ENCODE measurements at regions not wholly inside any gene's neighbourhood (a gene's known extent, or its start where the extent isn't known, plus 50 kb on each side); places are given as distances from the start of the nearest gene placed in this dataset.
"Not testable (repeated sequence)": the region's sequence is repeated elsewhere in the genome, so short reads cannot be mapped to it uniquely, and the experiment has no call there.

DNA sequence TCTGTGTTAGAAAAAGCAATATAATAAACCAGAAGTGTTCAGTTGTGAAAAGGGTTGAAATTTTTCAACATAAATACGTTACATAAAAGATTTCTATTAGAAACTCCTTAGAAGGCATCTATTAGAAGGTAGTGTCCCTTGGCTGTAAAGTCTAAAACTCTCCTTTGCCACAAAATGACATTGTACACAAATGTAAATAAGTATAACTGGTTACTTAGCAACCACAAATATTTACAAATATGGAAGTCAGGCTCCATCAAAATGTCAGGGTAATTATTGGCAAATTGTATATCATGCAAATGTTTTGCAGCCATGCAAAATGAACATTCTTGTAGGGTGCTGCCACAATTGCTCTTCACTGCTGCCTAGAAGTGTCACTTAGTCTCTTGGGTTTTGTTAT, 419.1 kb upstream of the CDIN1 start:
- CTCF ChIA-PET = no interaction called here
- no TSS peak for BruUV-seq (replicated peaks)

DNA sequence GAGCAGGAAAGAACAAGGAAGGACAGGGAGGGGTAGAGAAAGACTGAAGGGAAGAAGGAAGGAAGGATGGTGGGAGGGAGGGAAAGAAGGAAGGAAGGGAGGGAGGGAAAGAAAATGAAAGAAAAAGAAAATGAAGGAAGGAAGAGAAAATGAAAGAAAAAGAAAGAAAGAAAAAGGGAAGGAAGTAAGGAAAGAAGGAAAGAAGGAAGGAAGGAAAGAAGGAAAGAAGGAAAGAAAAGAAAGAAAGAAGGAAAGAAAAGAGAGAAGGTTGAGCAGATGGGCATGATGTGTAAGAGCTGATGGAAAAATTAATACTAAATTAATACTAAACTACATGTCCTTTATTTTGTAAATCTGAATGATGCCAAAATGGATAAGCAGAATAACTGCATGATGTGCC, 418.3 kb upstream of the CDIN1 start:
- no peak for TF ChIP-seq CTCF (IDR thresholded peaks at IDR 0.05; ENCODE audit: unreplicated experiment)
- POLR2A ChIA-PET = interaction anchor here (0.7 kb wide), 1 partner anchor 14 kb away, joined by 3 read pairs; no protein-coding TSS in a partner anchor
- no peaks in the 10 kb centered on the region for H3K36me3 Mint-ChIP-seq (ENCODE audit: insufficient read depth, unreplicated experiment)
- no peak overlapping the region for H3K27ac Mint-ChIP-seq (ENCODE audit: low read depth, unreplicated experiment)
- intact Hi-C loops (cut with micrococcal nuclease) = no loop called here
- peaks cover 22% of the 10 kb centered on the region for H3K9me3 Mint-ChIP-seq (ENCODE audit: unreplicated experiment)
- H3K27me3 Mint-ChIP-seq (ENCODE audit: insufficient read depth, unreplicated experiment) = no peaks in the 10 kb centered on the region
- no peak overlapping the region for H3K4me3 Mint-ChIP-seq (ENCODE audit: unreplicated experiment)
- DNase-seq (ENCODE audit: unreplicated experiment) = no peak
- CTCF ChIA-PET = interaction anchor here (1.3 kb wide), 2 partner anchors 12 to 410 kb away, joined by 3 to 5 read pairs; no protein-coding TSS in a partner anchor
- H3K4me1 Mint-ChIP-seq (ENCODE audit: insufficient read depth, unreplicated experiment) = no peaks in the 10 kb centered on the region
- no TSS peak for BruUV-seq (replicated peaks)

More for the DNA sequence above, 419.1 kb upstream of the CDIN1 start:
- TF ChIP-seq CTCF (IDR thresholded peaks at IDR 0.05; ENCODE audit: unreplicated experiment) = no peak
- Mint-ChIP-seq H3K9me3 (ENCODE audit: unreplicated experiment) (peaks cover 22% of the 10 kb centered on the region), H3K27me3 (ENCODE audit: insufficient read depth, unreplicated experiment) (no peaks in the 10 kb centered on the region), H3K36me3 (ENCODE audit: insufficient read depth, unreplicated experiment) (no peaks in the 10 kb centered on the region), H3K4me3 (ENCODE audit: unreplicated experiment) (no peak overlapping the region), H3K4me1 (ENCODE audit: insufficient read depth, unreplicated experiment) (no peaks in the 10 kb centered on the region), H3K27ac (ENCODE audit: low read depth, unreplicated experiment) (no peak overlapping the region)
- intact Hi-C loops (cut with micrococcal nuclease) = no loop called here
- POLR2A ChIA-PET = interaction anchor here (0.6 kb wide), 1 partner anchor 19 kb away, joined by 3 read pairs; no protein-coding TSS in a partner anchor
- DNase-seq (ENCODE audit: unreplicated experiment) = no peak

GRCh38 chr15:36161771-36162212, 417.6 kb upstream of the CDIN1 start:
- no peak overlapping the region for H3K27ac Mint-ChIP-seq (ENCODE audit: low read depth, unreplicated experiment)
- H3K4me3 Mint-ChIP-seq (ENCODE audit: unreplicated experiment) = no peak overlapping the region
- no peaks in the 10 kb centered on the region for H3K36me3 Mint-ChIP-seq (ENCODE audit: insufficient read depth, unreplicated experiment)
- no TSS peak for BruUV-seq (replicated peaks)
- no peaks in the 10 kb centered on the region for H3K27me3 Mint-ChIP-seq (ENCODE audit: insufficient read depth, unreplicated experiment)
- no peak for TF ChIP-seq CTCF (IDR thresholded peaks at IDR 0.05; ENCODE audit: unreplicated experiment)
- ChIA-PET POLR2A (no interaction called here), CTCF (interaction anchor here (1.3 kb wide), 2 partner anchors 12 to 410 kb away, joined by 3 to 5 read pairs; no protein-coding TSS in a partner anchor)
- no peaks in the 10 kb centered on the region for H3K4me1 Mint-ChIP-seq (ENCODE audit: insufficient read depth, unreplicated experiment)
- intact Hi-C loops (cut with micrococcal nuclease) = no loop called here
- peak; percentile 49 for DNase-seq (ENCODE audit: unreplicated experiment)
- H3K9me3 Mint-ChIP-seq (ENCODE audit: unreplicated experiment) = peaks cover 22% of the 10 kb centered on the region

DNA sequence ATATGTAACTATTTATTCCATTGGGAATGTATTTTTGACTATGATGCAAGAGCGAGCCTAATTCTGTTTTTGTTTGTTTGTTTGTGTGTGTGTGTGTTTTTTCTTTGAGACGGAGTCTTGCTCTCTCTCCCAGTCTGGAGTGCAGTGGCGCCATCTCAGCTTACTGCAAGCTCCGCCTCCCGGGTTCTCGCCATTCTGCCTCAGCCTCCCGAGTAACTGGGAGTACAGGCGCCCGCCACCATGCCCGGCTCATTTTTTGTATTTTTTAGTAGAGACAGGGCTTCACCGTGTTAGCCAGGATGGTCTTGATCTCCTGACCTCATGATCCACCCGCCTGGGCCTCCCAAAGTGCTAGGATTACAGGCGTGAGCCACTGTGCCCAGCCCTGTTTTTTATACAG, 415.4 kb upstream of the CDIN1 start:
- BruUV-seq (replicated peaks); H3K36me3 Mint-ChIP-seq (ENCODE audit: insufficient read depth, unreplicated experiment); H3K4me3 Mint-ChIP-seq (ENCODE audit: unreplicated experiment); POLR2A ChIA-PET; CTCF ChIA-PET; H3K27ac Mint-ChIP-seq (ENCODE audit: low read depth, unreplicated experiment); H3K27me3 Mint-ChIP-seq (ENCODE audit: insufficient read depth, unreplicated experiment); intact Hi-C loops (cut with micrococcal nuclease); DNase-seq (ENCODE audit: unreplicated experiment); H3K4me1 Mint-ChIP-seq (ENCODE audit: insufficient read depth, unreplicated experiment): not testable (repeated sequence)
- peaks cover 16% of the 10 kb centered on the region for H3K9me3 Mint-ChIP-seq (ENCODE audit: unreplicated experiment)

DNA sequence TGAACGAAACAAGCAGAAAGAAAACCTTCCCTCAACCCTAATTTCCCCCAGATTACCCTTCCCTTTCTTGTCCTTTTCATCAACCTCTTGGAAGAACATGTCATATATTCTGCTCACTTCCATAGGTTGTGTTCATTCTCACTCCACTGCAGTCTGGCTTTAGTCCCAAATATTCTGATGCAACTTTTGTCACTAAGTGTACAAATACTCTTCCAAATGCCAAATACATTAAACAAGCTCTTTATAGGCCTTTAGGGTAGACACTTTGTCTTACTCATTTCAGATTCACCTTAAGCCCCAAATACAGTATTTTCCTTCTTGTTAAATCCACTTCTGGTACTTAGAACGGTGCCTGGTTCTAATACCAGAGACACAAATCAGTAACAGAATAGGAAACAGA, 406.5 kb upstream of the CDIN1 start:
- DNase-seq (ENCODE audit: unreplicated experiment) = peak; percentile 35
- no peaks in the 10 kb centered on the region for H3K4me1 Mint-ChIP-seq (ENCODE audit: insufficient read depth, unreplicated experiment)
- CTCF ChIA-PET = interaction anchor here (1.5 kb wide), 1 partner anchor 11 kb away, joined by 3 read pairs; no protein-coding TSS in a partner anchor
- H3K36me3 Mint-ChIP-seq (ENCODE audit: insufficient read depth, unreplicated experiment) = no peaks in the 10 kb centered on the region
- BruUV-seq (replicated peaks) = no TSS peak
- no peak overlapping the region for H3K4me3 Mint-ChIP-seq (ENCODE audit: unreplicated experiment)
- POLR2A ChIA-PET = no interaction called here
- intact Hi-C loops (cut with micrococcal nuclease) = no loop called here
- H3K9me3 Mint-ChIP-seq (ENCODE audit: unreplicated experiment) = no peaks in the 10 kb centered on the region
- no peak overlapping the region for H3K27ac Mint-ChIP-seq (ENCODE audit: low read depth, unreplicated experiment)
- TF ChIP-seq CTCF (IDR thresholded peaks at IDR 0.05; ENCODE audit: unreplicated experiment) = no peak
- H3K27me3 Mint-ChIP-seq (ENCODE audit: insufficient read depth, unreplicated experiment) = no peaks in the 10 kb centered on the region

All from MCF 10A (cell line).